RWPE2 (cell line): ENCODE measurements at regions not wholly inside any gene's neighbourhood (a gene's known extent, or its start where the extent isn't known, plus 50 kb on each side); places are given as distances from the start of the nearest gene placed in this dataset.

Experiments used
- ATAC-seq: fragments of 200-7000 bp; cut with Tn5 transposase; 3 replicates; pipeline ENCODE4 v1.9.1; 2021; ENCODE audit warnings: low read depth
- DNase-seq: peaks from one replicate; pipeline ENCODE4 v3.0.0-alpha.2; 2020; ENCODE audit warnings: low spot score
- H3K27ac ChIP-seq: fragments of 450-650 bp; 2 replicates; pipeline ENCODE4 v1.5.1; 2017; ENCODE audit warnings: mild to moderate bottlenecking; ENCODE audit not compliant: poor library complexity, severe bottlenecking
- H3K27me3 ChIP-seq: fragments of 250-450 bp; sonication (Bioruptor Pico); 2 replicates; pipeline ENCODE4 v1.5.1; 2021; ENCODE audit warnings: mild to moderate bottlenecking, moderate library complexity; ENCODE audit not compliant: insufficient read depth, poor library complexity, severe bottlenecking
- H3K36me3 ChIP-seq: fragments of 250-450 bp; sonication (Bioruptor Pico); 2 replicates; pipeline ENCODE4 v1.5.1; 2020; ENCODE audit warnings: low read depth, mild to moderate bottlenecking, moderate library complexity
- H3K4me1 ChIP-seq: fragments of 250-450 bp; sonication (Bioruptor Pico); 2 replicates; pipeline ENCODE4 v1.5.1; 2021; ENCODE audit warnings: mild to moderate bottlenecking, moderate library complexity; ENCODE audit not compliant: insufficient read depth, poor library complexity, severe bottlenecking
- H3K4me3 ChIP-seq: fragments of 250-450 bp; sonication (Bioruptor Pico); 2 replicates; pipeline ENCODE4 v1.5.1; 2021; ENCODE audit warnings: mild to moderate bottlenecking, moderate library complexity; ENCODE audit not compliant: severe bottlenecking
- H3K9me3 ChIP-seq: fragments of 250-450 bp; sonication (Bioruptor Pico); 2 replicates; pipeline ENCODE4 v1.5.1; 2021; ENCODE audit warnings: mild to moderate bottlenecking, moderate library complexity; ENCODE audit not compliant: severe bottlenecking
- CTCF ChIP-seq: fragments of 450-650 bp; IDR thresholded peaks from one replicate; pipeline ENCODE4 v1.5.1; 2017; ENCODE audit warnings: mild to moderate bottlenecking, moderate library complexity; ENCODE audit not compliant: poor library complexity, severe bottlenecking

GRCh38 chr2:181239201-181239799 lies 217.9 kb upstream of the ITGA4 start:
- Histone ChIP-seq H3K4me1 (no peaks in the 10 kb centered on the region), H3K27me3 (no peaks in the 10 kb centered on the region), H3K36me3 (no peaks in the 10 kb centered on the region), H3K9me3 (no peaks in the 10 kb centered on the region), H3K4me3 (no peak overlapping the region), H3K27ac (no peak overlapping the region)
- DNase-seq (no peak), ATAC-seq (no peak)
- TF ChIP-seq CTCF, result peak; percentile 20

DNA sequence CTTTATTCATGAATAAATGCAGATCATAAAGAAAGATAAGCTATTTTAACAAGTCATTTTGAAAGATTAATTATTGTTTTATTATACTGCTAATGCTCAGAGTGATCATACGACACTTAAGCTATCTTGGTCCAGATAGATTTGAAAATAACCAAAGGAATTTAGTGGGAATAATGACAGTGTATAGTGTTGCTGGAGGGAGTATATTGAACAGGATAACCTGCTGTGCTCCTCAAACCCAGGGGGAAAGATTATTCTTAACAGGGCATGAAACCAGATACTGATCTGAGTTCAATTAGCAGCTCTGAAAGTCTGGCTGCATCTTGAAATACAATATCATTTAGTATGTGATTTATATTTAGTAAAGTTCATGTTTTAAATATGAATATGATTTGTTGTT lies 216.3 kb upstream of the ITGA4 start:
- no peaks in the 10 kb centered on the region for H3K9me3 ChIP-seq
- no peaks in the 10 kb centered on the region for H3K27me3 ChIP-seq
- no peaks in the 10 kb centered on the region for H3K4me1 ChIP-seq
- no peak overlapping the region for H3K27ac ChIP-seq
- H3K36me3 ChIP-seq, result no peaks in the 10 kb centered on the region
- no peak for TF ChIP-seq CTCF
- no peak overlapping the region for H3K4me3 ChIP-seq
- ATAC-seq (no peak), DNase-seq (no peak)

DNA sequence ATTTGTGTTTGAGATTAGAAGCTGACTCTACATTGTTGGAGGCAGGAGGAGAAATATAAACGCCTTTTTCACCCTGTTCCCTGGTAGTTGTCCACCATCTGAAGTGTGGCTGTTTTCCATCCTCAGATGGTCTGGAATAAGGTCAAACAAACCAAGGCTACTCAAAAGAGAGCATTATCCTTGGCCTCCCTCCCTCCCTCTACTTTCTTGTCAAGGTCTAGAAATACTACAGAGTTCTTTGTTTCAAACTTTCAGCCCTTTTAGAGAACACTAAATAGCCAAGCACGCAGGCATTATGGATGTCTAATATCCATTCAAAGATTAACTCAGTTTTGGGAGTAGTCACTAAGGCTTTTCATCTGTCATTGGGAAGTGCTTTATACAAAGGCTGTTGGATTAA lies 215.8 kb upstream of the ITGA4 start:
- Histone ChIP-seq H3K27me3 (no peaks in the 10 kb centered on the region), H3K4me1 (no peaks in the 10 kb centered on the region), H3K4me3 (no peak overlapping the region), H3K36me3 (no peaks in the 10 kb centered on the region), H3K27ac (no peak overlapping the region), H3K9me3 (no peaks in the 10 kb centered on the region)
- DNase-seq (no peak), ATAC-seq (no peak)
- TF ChIP-seq CTCF, result no peak

DNA sequence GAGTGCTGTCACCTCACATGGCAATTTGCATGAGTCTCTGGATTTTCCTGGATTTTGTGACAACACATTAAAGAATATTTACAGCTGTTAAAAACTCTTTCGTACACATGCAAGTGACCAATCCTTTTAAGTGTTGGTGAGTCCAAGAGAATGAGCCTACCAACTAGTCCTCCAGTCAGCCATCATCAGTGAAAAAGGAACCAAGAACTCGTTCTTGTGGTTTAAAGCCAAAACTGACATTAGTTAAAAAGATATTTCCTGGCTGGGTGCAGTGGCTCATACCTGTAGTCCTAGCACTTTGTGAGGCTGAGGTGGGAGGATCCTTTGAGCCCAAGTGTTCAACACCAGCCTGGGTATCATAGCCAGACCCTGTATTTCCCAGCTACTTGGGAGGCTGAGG lies 215.4 kb upstream of the ITGA4 start:
- ATAC-seq (no peak; the same call in 2 of the 3 replicates), DNase-seq (no peak)
- no peaks in the 10 kb centered on the region for H3K36me3 ChIP-seq
- H3K27ac ChIP-seq, result no peak overlapping the region
- H3K9me3 ChIP-seq, result no peaks in the 10 kb centered on the region
- no peak for TF ChIP-seq CTCF
- no peaks in the 10 kb centered on the region for H3K4me1 ChIP-seq
- no peak overlapping the region for H3K4me3 ChIP-seq
- H3K27me3 ChIP-seq, result no peaks in the 10 kb centered on the region

GRCh38 chr2:181242262-181242661 lies 214.9 kb upstream of the ITGA4 start:
- Histone ChIP-seq H3K4me3 (no peak overlapping the region), H3K27ac (no peak overlapping the region), H3K9me3 (no peaks in the 10 kb centered on the region), H3K36me3 (no peaks in the 10 kb centered on the region), H3K4me1 (no peaks in the 10 kb centered on the region), H3K27me3 (no peaks in the 10 kb centered on the region)
- ATAC-seq (no peak), DNase-seq (no peak)
- TF ChIP-seq CTCF, result no peak
